ENCODE measurements at regions not wholly inside any gene's neighbourhood (a gene's known extent, or its start where the extent isn't known, plus 50 kb on each side); places are given as distances from the start of the nearest gene placed in this dataset.

DNA sequence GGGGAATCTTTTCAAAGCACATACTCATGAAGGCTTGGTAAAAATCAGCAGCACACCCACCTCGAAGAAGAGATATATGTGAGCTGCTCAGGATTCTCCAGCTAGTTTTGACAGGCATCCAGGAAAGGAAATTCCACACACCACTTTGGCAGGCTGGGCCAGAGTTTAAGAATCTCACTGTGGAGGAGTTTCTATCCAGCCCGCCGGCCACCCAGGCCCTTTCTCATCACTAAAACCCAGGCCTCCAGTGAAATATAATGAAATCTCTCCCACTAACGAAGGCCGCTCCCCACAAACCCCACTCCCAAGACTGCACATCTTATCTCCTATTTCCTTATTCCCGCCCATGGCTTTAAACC, 202.0 kb downstream of the GLI2 start:
- TF ChIP-seq EP300 (IDR thresholded peaks at IDR 0.05; ENCODE audit: borderline replicate concordance) (no peak), YY1 (IDR thresholded peaks at IDR 0.05; ENCODE audit: low read depth) (no peak), CEBPB (IDR thresholded peaks at IDR 0.05) (no peak), TAF1 (IDR thresholded peaks at IDR 0.05; ENCODE audit: low read depth) (no peak), EGR1 (IDR thresholded peaks at IDR 0.05) (no peak), CREB1 (IDR thresholded peaks at IDR 0.05; ENCODE audit: low read depth) (no peak), TCF12 (IDR thresholded peaks at IDR 0.05; ENCODE audit: low read depth) (no peak), RAD21 (IDR thresholded peaks at IDR 0.05; ENCODE audit: low read depth) (no peak), ZBTB7A (IDR thresholded peaks at IDR 0.05; ENCODE audit: low read depth) (no peak), NFIC (IDR thresholded peaks at IDR 0.05) (no peak)
- TF ChIP-seq, protein P1, sequence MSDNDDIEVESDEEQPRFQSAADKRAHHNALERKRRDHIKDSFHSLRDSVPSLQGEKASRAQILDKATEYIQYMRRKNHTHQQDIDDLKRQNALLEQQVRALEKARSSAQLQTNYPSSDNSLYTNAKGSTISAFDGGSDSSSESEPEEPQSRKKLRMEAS (IDR thresholded peaks at IDR 0.05): no peak
- TF ChIP-seq, protein P2, sequence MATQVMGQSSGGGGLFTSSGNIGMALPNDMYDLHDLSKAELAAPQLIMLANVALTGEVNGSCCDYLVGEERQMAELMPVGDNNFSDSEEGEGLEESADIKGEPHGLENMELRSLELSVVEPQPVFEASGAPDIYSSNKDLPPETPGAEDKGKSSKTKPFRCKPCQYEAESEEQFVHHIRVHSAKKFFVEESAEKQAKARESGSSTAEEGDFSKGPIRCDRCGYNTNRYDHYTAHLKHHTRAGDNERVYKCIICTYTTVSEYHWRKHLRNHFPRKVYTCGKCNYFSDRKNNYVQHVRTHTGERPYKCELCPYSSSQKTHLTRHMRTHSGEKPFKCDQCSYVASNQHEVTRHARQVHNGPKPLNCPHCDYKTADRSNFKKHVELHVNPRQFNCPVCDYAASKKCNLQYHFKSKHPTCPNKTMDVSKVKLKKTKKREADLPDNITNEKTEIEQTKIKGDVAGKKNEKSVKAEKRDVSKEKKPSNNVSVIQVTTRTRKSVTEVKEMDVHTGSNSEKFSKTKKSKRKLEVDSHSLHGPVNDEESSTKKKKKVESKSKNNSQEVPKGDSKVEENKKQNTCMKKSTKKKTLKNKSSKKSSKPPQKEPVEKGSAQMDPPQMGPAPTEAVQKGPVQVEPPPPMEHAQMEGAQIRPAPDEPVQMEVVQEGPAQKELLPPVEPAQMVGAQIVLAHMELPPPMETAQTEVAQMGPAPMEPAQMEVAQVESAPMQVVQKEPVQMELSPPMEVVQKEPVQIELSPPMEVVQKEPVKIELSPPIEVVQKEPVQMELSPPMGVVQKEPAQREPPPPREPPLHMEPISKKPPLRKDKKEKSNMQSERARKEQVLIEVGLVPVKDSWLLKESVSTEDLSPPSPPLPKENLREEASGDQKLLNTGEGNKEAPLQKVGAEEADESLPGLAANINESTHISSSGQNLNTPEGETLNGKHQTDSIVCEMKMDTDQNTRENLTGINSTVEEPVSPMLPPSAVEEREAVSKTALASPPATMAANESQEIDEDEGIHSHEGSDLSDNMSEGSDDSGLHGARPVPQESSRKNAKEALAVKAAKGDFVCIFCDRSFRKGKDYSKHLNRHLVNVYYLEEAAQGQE (IDR thresholded peaks at IDR 0.05; ENCODE audit: low read depth): no peak
- TF ChIP-seq, protein P3, sequence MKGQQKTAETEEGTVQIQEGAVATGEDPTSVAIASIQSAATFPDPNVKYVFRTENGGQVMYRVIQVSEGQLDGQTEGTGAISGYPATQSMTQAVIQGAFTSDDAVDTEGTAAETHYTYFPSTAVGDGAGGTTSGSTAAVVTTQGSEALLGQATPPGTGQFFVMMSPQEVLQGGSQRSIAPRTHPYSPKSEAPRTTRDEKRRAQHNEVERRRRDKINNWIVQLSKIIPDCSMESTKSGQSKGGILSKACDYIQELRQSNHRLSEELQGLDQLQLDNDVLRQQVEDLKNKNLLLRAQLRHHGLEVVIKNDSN (IDR thresholded peaks at IDR 0.05): no peak
